ENCODE measurements at regions not wholly inside any gene's neighbourhood (a gene's known extent, or its start where the extent isn't known, plus 50 kb on each side); places are given as distances from the start of the nearest gene placed in this dataset.

GRCh38 chr19:31427857-31428256 lies 78.6 kb upstream of the TSHZ3 start:
- Histone ChIP-seq H3K9me3 (ENCODE audit: insufficient read depth in 2 of 2, low read depth in 1 of 2, low read length in 1 of 2) (no peaks in the 10 kb centered on the region), H3K14ac (ENCODE audit: insufficient read length) (no peak overlapping the region), H3K4me1 (replicated peaks in 1 of 4; ENCODE audit: control insufficient read depth in 3 of 4, insufficient read depth in 4 of 4, low read length in 3 of 4) (peaks cover 0 to 17% (median 2%) of the 10 kb centered on the region in 4 experiments; a peak in 1 of 7 replicates), H4K20me1 (replicated peaks in 1 of 2; ENCODE audit: control insufficient read depth in 1 of 2, insufficient read depth in 2 of 2, low read length in 2 of 2) (no peaks in the 10 kb centered on the region), H2BK15ac (ENCODE audit: low read length) (no peak overlapping the region), H2BK5ac (ENCODE audit: low read depth, low read length) (no peak overlapping the region), H3K27me3 (replicated peaks in 1 of 4; ENCODE audit: control insufficient read depth in 3 of 4, extremely low read depth in 1 of 4, insufficient read depth in 3 of 4, low read length in 3 of 4) (no peaks in the 10 kb centered on the region), H2AK5ac (ENCODE audit: low read depth, low read length) (no peak overlapping the region), H3K4ac (replicated peaks; ENCODE audit: insufficient read length, low read depth, low read length) (no peak overlapping the region), H3K36me3 (ENCODE audit: control insufficient read depth in 2 of 4, insufficient read depth in 4 of 4, low read length in 3 of 4) (no peaks in the 10 kb centered on the region), H2BK20ac (ENCODE audit: low read length) (no peak overlapping the region), H4K8ac (ENCODE audit: extremely low read depth, insufficient read depth, low read length) (no peak overlapping the region), H2BK120ac (replicated peaks; ENCODE audit: low read depth, low read length) (no peak overlapping the region), H3K4me3 (ENCODE audit: extremely low read depth in 1 of 4, insufficient read depth in 2 of 4, low read depth in 3 of 4, low read length in 4 of 4) (no peak overlapping the region), H3K56ac (replicated peaks; ENCODE audit: insufficient read length, low read depth, low read length) (no peak overlapping the region), H3K79me2 (ENCODE audit: control insufficient read depth in 1 of 2, insufficient read depth in 2 of 2, low read length in 2 of 2) (no peaks in the 10 kb centered on the region), H3K27ac (ENCODE audit: low read depth, low read length) (no peak overlapping the region), H3K23me2 (ENCODE audit: low read depth, low read length) (0 out of 2 replicates have a peak, but pooled peaks cover 2% of the 10 kb centered on the region), H4K5ac (ENCODE audit: insufficient read length, low read depth, low read length) (no peak overlapping the region), H3K18ac (ENCODE audit: extremely low read depth, low read length) (no peak overlapping the region), H3K4me2 (ENCODE audit: insufficient read depth in 1 of 2, low read depth in 2 of 2, low read length in 2 of 2) (no peak overlapping the region), H3K23ac (ENCODE audit: insufficient read length) (no peak overlapping the region), H4K91ac (replicated peaks; ENCODE audit: insufficient read length, low read length) (no peak overlapping the region), H2BK12ac (ENCODE audit: low read depth, low read length) (no peak overlapping the region), H2AFZ (ENCODE audit: low read length) (no peak overlapping the region), H3K9ac (replicated peaks in 1 of 4; ENCODE audit: extremely low read depth in 1 of 4, low read depth in 3 of 4, low read length in 3 of 4) (no peak overlapping the region), H3K79me1 (ENCODE audit: low read depth, low read length) (no peaks in the 10 kb centered on the region)
- CTCF ChIA-PET (ENCODE audit: partially characterized antibody), result interaction anchor here (0.6 kb wide), 1 partner anchor 60 kb away, joined by 3 read pairs; no protein-coding TSS in a partner anchor
- FAIRE-seq (no peak), DNase-seq (ENCODE audit: low read depth in 1 of 2, low spot score in 2 of 2) (no peak)
- TF ChIP-seq BCL11A (IDR thresholded peaks at IDR 0.05; ENCODE audit: low read depth in 2 of 2, low read length in 2 of 2) (no peak), KDM5A (IDR thresholded peaks at IDR 0.05; ENCODE audit: low read length) (no peak), HDAC2 (IDR thresholded peaks at IDR 0.05; ENCODE audit: borderline replicate concordance in 1 of 2, low read depth in 2 of 2, low read length in 2 of 2) (no peak), SP4 (IDR thresholded peaks at IDR 0.05; ENCODE audit: low read length) (no peak), RNF2 (IDR thresholded peaks at IDR 0.05; ENCODE audit: borderline replicate concordance, low read depth, low read length, missing control alignments, poor library complexity, severe bottlenecking) (no peak), SRF (IDR thresholded peaks at IDR 0.05; ENCODE audit: low read depth, low read length) (no peak), JUN (IDR thresholded peaks at IDR 0.05; ENCODE audit: low read depth, low read length) (no peak), BRCA1 (IDR thresholded peaks at IDR 0.05; ENCODE audit: low read depth, low read length) (no peak), CHD2 (IDR thresholded peaks at IDR 0.05; ENCODE audit: low read length) (no peak), SIRT6 (IDR thresholded peaks at IDR 0.05; ENCODE audit: low read length) (no peak)
- POLR2A ChIA-PET (ENCODE audit: partially characterized antibody), result interaction anchor here (1.4 kb wide), 1 partner anchor 9 kb away, joined by 6 read pairs; no protein-coding TSS in a partner anchor
- WGBS, 2 experiments (ENCODE audit: extremely low coverage in 1 of 2, insufficient coverage in 1 of 2, insufficient read length in 1 of 2, insufficient replicate concordance in 2 of 2, low coverage in 1 of 2, low lambda C conversion rate in 2 of 2, missing lambda C conversion rate in 1 of 2), result 87% methylated on average over 1 of the region's 1 CpG; no CpG with 5 or more reads in 1 of the 2 experiments
